Neuronal stem cell (in vitro differentiated cells): ENCODE measurements at regions not wholly inside any gene's neighbourhood (a gene's known extent, or its start where the extent isn't known, plus 50 kb on each side); places are given as distances from the start of the nearest gene placed in this dataset.

ENCODE experiments used
- DNase-seq: peaks from one replicate; pipeline ENCODE4 v3.0.0-alpha.2; 2013; ENCODE audit warnings: low spot score
- H2AFZ ChIP-seq: one replicate; pipeline ENCODE4 v1.6.1; 2013; ENCODE audit warnings: mild to moderate bottlenecking, low read length, inconsistent platforms
- H2AK5ac ChIP-seq: 2 replicates; pipeline ENCODE4 v1.6.1; 2013; ENCODE audit warnings: low read depth, mild to moderate bottlenecking, inconsistent platforms, low read length, moderate library complexity, mixed read lengths
- H2BK120ac ChIP-seq: 2 replicates; pipeline ENCODE4 v1.6.1; 2013; ENCODE audit warnings: low read depth, mild to moderate bottlenecking, inconsistent platforms, low read length, moderate library complexity, mixed read lengths
- H2BK12ac ChIP-seq: one replicate; pipeline ENCODE4 v1.6.1; 2013; ENCODE audit warnings: low read length, inconsistent platforms
- H2BK15ac ChIP-seq: 2 replicates; pipeline ENCODE4 v1.6.1; 2013; ENCODE audit warnings: mild to moderate bottlenecking, low read length, inconsistent platforms, mixed read lengths
- H2BK5ac ChIP-seq: one replicate; pipeline ENCODE4 v1.6.1; 2013; ENCODE audit warnings: inconsistent platforms, mild to moderate bottlenecking, low read length, moderate library complexity
- H3K14ac ChIP-seq: one replicate; pipeline ENCODE4 v1.6.1; 2013; ENCODE audit warnings: low read length, inconsistent platforms
- H3K18ac ChIP-seq: 2 replicates; pipeline ENCODE4 v1.6.1; 2013; ENCODE audit warnings: low read length, inconsistent platforms
- H3K23ac ChIP-seq: 2 replicates; pipeline ENCODE4 v1.6.1; 2013; ENCODE audit warnings: low read depth, mild to moderate bottlenecking, mixed read lengths, low read length, inconsistent platforms; ENCODE audit not compliant: poor library complexity
- H3K27ac ChIP-seq: replicated peaks from 3 replicates; pipeline ENCODE4 v1.5.1; 2013; ENCODE audit warnings: low read length, inconsistent platforms
- H3K27me3 ChIP-seq, 3 experiments: 2 replicates each; pipeline ENCODE4 v1.6.1; 2013; ENCODE audit warnings: low read length in 3 of 3, mild to moderate bottlenecking in 2 of 3, inconsistent platforms in 1 of 3, low read depth in 1 of 3, mixed read lengths in 1 of 3, moderate library complexity in 1 of 3; ENCODE audit not compliant: control insufficient read depth in 3 of 3, insufficient read depth in 3 of 3
- H3K36me3 ChIP-seq, 2 donors: replicated peaks in 1 of 2; 2 replicates each; pipeline ENCODE4 v1.6.1; 2013; ENCODE audit warnings: low read length in 2 of 2; ENCODE audit not compliant: control insufficient read depth in 2 of 2, insufficient read depth in 2 of 2
- H3K4ac ChIP-seq: 2 replicates; pipeline ENCODE4 v1.6.1; 2013; ENCODE audit warnings: inconsistent platforms, mild to moderate bottlenecking, low read length, moderate library complexity
- H3K4me1 ChIP-seq, 2 donors: 1 replicate in 1 of 2; 2 replicates in 1 of 2; pipeline ENCODE4 v1.6.1; 2013; ENCODE audit warnings: low read length in 2 of 2, low read depth in 1 of 2; ENCODE audit not compliant: control insufficient read depth in 2 of 2, insufficient read depth in 1 of 2
- H3K4me2 ChIP-seq: one replicate; pipeline ENCODE4 v1.6.1; 2013; ENCODE audit warnings: mild to moderate bottlenecking, low read length, inconsistent platforms; ENCODE audit not compliant: insufficient read depth, poor library complexity, severe bottlenecking
- H3K4me3 ChIP-seq, 2 donors: 2 replicates each; pipeline ENCODE4 v1.5.1; 2013; ENCODE audit warnings: low read length in 2 of 2, mild to moderate bottlenecking in 2 of 2, inconsistent platforms in 1 of 2, moderate library complexity in 1 of 2
- H3K79me1 ChIP-seq: one replicate; pipeline ENCODE4 v1.6.1; 2013; ENCODE audit warnings: low read depth, mild to moderate bottlenecking, inconsistent platforms, low read length, moderate library complexity
- H3K9ac ChIP-seq: one replicate; pipeline ENCODE4 v1.6.1; 2013; ENCODE audit warnings: mild to moderate bottlenecking, low read depth, low read length, inconsistent platforms; ENCODE audit not compliant: poor library complexity
- H3K9me3 ChIP-seq, 2 donors: replicated peaks in 1 of 2; 2 replicates each; pipeline versions ENCODE3 to v1.6.1; 2013; ENCODE audit warnings: low read length in 2 of 2, mild to moderate bottlenecking in 2 of 2, inconsistent platforms in 1 of 2, low read depth in 1 of 2, mixed read lengths in 1 of 2, moderate library complexity in 1 of 2; ENCODE audit not compliant: control insufficient read depth in 2 of 2, insufficient read depth in 1 of 2
- H4K8ac ChIP-seq: one replicate; pipeline ENCODE4 v1.6.1; 2013; ENCODE audit warnings: low read depth, mild to moderate bottlenecking, inconsistent platforms, low read length, moderate library complexity
- H4K91ac ChIP-seq: one replicate; pipeline ENCODE4 v1.6.1; 2013; ENCODE audit warnings: low read length, low read depth, mild to moderate bottlenecking, inconsistent platforms; ENCODE audit not compliant: poor library complexity
- WGBS, 2 donors: extraction: QIAGEN DNeasy Blood & Tissue Kit; methylation state at CpG; one replicate each; pipeline ENCODE4 v1.1.7; 2013; ENCODE audit warnings: missing lambda C conversion rate in 2 of 2, mixed read lengths in 1 of 2; ENCODE audit not compliant: insufficient read length in 2 of 2, insufficient replicate concordance in 1 of 2; ENCODE audit errors: extremely low coverage in 2 of 2; 5-methylcytosine and 5-hydroxymethylcytosine counted together

DNA sequence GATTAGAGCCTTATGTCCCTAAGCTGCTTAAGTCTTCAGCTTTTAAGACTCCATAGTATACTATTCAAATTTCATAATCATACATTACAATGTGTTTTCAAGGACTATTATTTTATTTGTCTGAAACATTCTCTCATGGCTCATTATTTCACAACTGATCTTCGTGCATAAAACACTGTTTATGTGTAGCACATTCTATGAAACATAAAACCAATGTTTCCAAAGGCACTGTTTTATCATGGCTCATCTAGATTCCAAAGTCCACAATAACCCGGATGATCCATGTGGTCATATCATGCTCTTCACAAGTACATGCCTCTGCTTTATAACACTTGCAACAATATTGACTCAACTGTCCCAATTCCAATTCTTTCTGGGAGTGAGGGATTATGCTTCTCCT lies 806.1 kb downstream of the TNS3 start:
- Histone ChIP-seq H3K4me2 (no peak overlapping the region), H3K4ac (no peak overlapping the region), H3K27ac (no peak overlapping the region), H3K4me3 (no peak overlapping the region), H3K36me3 (no peaks in the 10 kb centered on the region), H3K79me1 (no peaks in the 10 kb centered on the region), H3K14ac (no peak overlapping the region), H4K8ac (no peak overlapping the region), H3K4me1 (no peaks in the 10 kb centered on the region), H2BK120ac (no peak overlapping the region), H3K23ac (no peak overlapping the region), H2BK15ac (no peak overlapping the region), H2AK5ac (no peak overlapping the region), H3K9ac (no peak overlapping the region), H2BK5ac (no peak overlapping the region), H2AFZ (no peak overlapping the region), H3K18ac (no peak overlapping the region), H3K27me3 (no peaks in the 10 kb centered on the region), H3K9me3 (no peaks in the 10 kb centered on the region), H2BK12ac (no peak overlapping the region), H4K91ac (no peak overlapping the region)
- no CpG with 5 or more reads among the region's 2 CpGs for WGBS, 2 donors
- DNase-seq, result no peak

DNA sequence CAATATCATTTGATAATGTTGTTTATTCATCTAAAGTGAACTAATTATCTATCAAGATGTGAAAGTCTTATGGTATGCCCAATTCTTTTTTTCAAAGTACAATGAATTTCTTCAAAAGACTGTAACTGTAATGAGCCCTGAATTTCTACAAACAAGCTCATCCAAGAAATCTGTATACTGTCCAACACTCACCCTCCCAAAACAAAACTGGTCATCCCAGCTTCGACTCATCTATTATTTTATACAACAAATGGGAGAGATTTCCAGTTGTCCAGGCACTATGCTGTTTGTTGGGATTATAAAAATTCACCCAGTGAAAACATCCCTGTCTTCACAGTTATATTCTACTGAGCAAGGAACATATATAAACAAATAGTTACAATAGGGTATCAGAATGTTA lies 806.9 kb downstream of the TNS3 start:
- H3K9ac ChIP-seq, result no peak overlapping the region
- H3K4me1 ChIP-seq, result no peaks in the 10 kb centered on the region
- H3K27ac ChIP-seq, result no peak overlapping the region
- no peak overlapping the region for H3K4ac ChIP-seq
- no CpG with 5 or more reads among the region's 1 CpG for WGBS, 2 donors
- no peaks in the 10 kb centered on the region for H3K27me3 ChIP-seq
- no peak overlapping the region for H2BK15ac ChIP-seq
- no peak overlapping the region for H2AK5ac ChIP-seq
- H4K8ac ChIP-seq, result no peak overlapping the region
- H3K18ac ChIP-seq, result no peak overlapping the region
- no peak overlapping the region for H3K4me3 ChIP-seq
- H3K23ac ChIP-seq, result no peak overlapping the region
- no peak overlapping the region for H2BK120ac ChIP-seq
- no peak for DNase-seq
- H3K79me1 ChIP-seq, result no peaks in the 10 kb centered on the region
- no peaks in the 10 kb centered on the region for H3K36me3 ChIP-seq
- H3K14ac ChIP-seq, result no peak overlapping the region
- no peaks in the 10 kb centered on the region for H3K9me3 ChIP-seq
- H2AFZ ChIP-seq, result no peak overlapping the region
- no peak overlapping the region for H3K4me2 ChIP-seq
- H2BK5ac ChIP-seq, result no peak overlapping the region
- H2BK12ac ChIP-seq, result no peak overlapping the region
- H4K91ac ChIP-seq, result no peak overlapping the region

DNA sequence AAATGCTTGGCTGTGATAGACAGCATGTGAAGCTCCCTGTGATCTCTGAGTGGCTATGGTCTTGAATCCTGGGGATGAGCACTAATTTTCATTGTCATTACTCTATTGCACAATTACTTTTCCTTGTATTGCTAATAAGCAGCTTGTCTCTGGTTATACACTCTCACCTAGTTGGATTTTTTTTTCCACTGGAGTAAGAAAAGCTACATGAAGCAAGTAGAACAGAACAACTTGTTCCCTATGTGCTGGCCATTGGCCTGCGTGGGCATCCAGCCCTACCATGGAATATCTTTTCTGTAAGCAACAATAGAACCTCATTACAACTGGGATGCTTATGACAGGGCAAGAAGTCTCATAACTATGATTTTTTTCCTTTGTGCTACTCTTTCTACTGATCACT lies 807.4 kb downstream of the TNS3 start:
- Histone ChIP-seq H3K27ac (no peak overlapping the region), H3K27me3 (no peaks in the 10 kb centered on the region), H3K79me1 (no peaks in the 10 kb centered on the region), H3K4me3 (no peak overlapping the region), H3K18ac (no peak overlapping the region), H3K9me3 (no peaks in the 10 kb centered on the region), H3K36me3 (no peaks in the 10 kb centered on the region), H3K4ac (no peak overlapping the region), H4K91ac (no peak overlapping the region), H3K4me1 (no peaks in the 10 kb centered on the region), H3K23ac (no peak overlapping the region), H2BK5ac (no peak overlapping the region), H2BK120ac (no peak overlapping the region), H3K9ac (no peak overlapping the region), H2AFZ (no peak overlapping the region), H2AK5ac (no peak overlapping the region), H2BK12ac (no peak overlapping the region), H3K14ac (no peak overlapping the region), H3K4me2 (no peak overlapping the region), H2BK15ac (no peak overlapping the region), H4K8ac (no peak overlapping the region)
- DNase-seq, result no peak
- WGBS, 2 donors, result no CpG with 5 or more reads among the region's 1 CpG

DNA sequence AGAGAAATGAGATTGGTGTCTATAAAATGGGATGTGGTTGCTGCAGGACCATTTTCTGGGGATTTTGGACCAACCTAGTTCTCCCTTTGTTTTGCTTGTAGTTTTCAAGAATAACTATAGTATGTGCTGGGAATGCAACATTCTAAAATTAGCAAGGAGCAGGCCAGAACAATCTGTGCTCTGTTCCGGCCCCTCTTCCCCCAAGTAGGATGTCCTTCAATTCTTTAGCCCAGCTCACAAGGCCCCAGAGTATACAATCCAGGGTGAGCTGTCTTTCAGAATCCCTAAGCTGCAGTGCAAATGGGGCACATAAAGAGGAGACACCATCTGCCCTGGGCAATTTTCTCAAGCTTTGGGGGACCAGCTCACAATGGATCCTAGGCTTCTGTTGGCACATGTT lies 809.1 kb downstream of the TNS3 start:
- Histone ChIP-seq H3K4me1 (no peaks in the 10 kb centered on the region), H3K23ac (no peak overlapping the region), H4K91ac (no peak overlapping the region), H3K4me2 (no peak overlapping the region), H3K18ac (peak overlapping the region; percentile 19), H3K4me3 (no peak overlapping the region), H2AK5ac (no peak overlapping the region), H2BK5ac (no peak overlapping the region), H3K9me3 (peaks cover 0 to 2% of the 10 kb centered on the region in 2 donors), H3K36me3 (peaks cover 0 to 1% of the 10 kb centered on the region in 2 donors), H3K27ac (no peak overlapping the region), H2BK12ac (no peak overlapping the region), H2AFZ (no peak overlapping the region), H2BK120ac (no peak overlapping the region), H3K4ac (no peak overlapping the region), H3K14ac (no peak overlapping the region), H3K79me1 (no peaks in the 10 kb centered on the region), H3K27me3 (no peaks in the 10 kb centered on the region), H4K8ac (no peak overlapping the region), H3K9ac (no peak overlapping the region), H2BK15ac (no peak overlapping the region)
- WGBS, 2 donors, result no CpG with 5 or more reads among the region's 1 CpG
- no peak for DNase-seq
